ENCODE measurements at regions not wholly inside any gene's neighbourhood (a gene's known extent, or its start where the extent isn't known, plus 50 kb on each side); places are given as distances from the start of the nearest gene placed in this dataset.
"Not testable (repeated sequence)": the region's sequence is repeated elsewhere in the genome, so short reads cannot be mapped to it uniquely, and the experiment has no call there.

DNA sequence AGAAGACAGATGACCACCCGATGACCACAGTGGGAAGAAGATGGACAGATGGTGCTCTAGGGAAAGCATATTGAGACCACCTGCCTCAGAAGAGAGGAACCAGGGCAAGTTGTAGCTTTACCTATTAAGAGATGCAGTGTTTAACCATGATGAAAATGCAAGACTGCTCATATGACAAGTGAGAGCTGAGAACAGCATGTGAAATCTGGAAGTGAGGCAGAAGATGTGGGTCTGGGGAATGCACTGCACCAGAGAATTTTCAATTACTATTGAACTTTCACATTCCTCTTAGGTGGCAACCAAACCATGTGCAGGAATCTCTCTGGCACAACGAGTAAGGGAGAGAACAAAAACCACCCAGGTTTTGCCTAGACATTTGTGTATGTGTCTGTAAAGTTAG lies 184.8 kb upstream of the CRIM1 start:
- Mint-ChIP-seq H3K4me3 (ENCODE audit: unreplicated experiment) (no peak overlapping the region), H3K36me3 (ENCODE audit: low read depth, unreplicated experiment) (no peaks in the 10 kb centered on the region), H3K27me3 (ENCODE audit: unreplicated experiment) (no peaks in the 10 kb centered on the region), H3K9me3 (ENCODE audit: unreplicated experiment) (no peaks in the 10 kb centered on the region), H3K27ac (ENCODE audit: unreplicated experiment) (no peak overlapping the region), H3K4me1 (ENCODE audit: unreplicated experiment) (no peaks in the 10 kb centered on the region)
- TF ChIP-seq, protein P1, sequence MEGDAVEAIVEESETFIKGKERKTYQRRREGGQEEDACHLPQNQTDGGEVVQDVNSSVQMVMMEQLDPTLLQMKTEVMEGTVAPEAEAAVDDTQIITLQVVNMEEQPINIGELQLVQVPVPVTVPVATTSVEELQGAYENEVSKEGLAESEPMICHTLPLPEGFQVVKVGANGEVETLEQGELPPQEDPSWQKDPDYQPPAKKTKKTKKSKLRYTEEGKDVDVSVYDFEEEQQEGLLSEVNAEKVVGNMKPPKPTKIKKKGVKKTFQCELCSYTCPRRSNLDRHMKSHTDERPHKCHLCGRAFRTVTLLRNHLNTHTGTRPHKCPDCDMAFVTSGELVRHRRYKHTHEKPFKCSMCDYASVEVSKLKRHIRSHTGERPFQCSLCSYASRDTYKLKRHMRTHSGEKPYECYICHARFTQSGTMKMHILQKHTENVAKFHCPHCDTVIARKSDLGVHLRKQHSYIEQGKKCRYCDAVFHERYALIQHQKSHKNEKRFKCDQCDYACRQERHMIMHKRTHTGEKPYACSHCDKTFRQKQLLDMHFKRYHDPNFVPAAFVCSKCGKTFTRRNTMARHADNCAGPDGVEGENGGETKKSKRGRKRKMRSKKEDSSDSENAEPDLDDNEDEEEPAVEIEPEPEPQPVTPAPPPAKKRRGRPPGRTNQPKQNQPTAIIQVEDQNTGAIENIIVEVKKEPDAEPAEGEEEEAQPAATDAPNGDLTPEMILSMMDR (IDR thresholded peaks at IDR 0.05; ENCODE audit: unreplicated experiment), result no peak
- no peak for DNase-seq (ENCODE audit: low spot score)

DNA sequence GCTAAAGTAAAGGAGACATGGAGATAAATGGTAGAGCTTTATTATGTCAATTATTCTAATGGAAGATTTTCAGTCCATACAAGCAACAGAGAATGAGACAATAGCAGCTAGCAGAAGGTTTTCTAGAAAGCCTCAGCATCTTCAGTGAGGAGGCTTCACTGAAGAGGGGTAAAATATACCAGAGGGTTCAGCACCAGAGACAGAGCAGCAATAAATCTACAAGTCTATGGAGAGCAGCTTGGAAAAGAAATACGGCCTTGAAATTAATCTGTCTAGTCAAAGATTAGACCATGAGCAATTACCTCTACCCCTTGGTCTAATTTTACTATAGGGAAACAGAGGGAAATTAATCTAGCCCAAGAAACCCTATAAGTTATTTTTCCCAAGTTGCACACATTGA lies 185.7 kb upstream of the CRIM1 start:
- no peaks in the 10 kb centered on the region for H3K27me3 Mint-ChIP-seq (ENCODE audit: unreplicated experiment)
- TF ChIP-seq, protein P1 (IDR thresholded peaks at IDR 0.05; ENCODE audit: unreplicated experiment), result no peak

DNA sequence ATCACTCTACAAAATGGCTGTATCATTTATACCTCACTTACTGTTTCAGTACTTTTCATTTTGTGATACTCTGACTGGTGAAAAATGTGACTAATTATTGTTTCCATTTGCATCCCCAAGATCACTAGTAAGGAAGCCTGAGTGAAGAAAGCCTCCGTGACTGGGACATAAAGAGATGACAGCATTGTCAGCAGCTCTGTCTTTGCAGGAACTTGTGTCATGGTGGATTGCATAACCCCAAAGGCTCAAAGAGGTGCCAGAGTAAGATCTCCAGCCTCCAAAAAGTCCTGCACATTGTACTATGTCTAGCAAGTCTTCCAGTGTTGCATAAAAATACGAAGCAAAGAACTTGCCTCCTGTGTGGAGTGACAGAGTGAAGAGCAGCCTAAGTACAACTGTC lies 187.5 kb upstream of the CRIM1 start:
- no peaks in the 10 kb centered on the region for H3K4me1 Mint-ChIP-seq (ENCODE audit: unreplicated experiment)
- TF ChIP-seq, protein P1 (IDR thresholded peaks at IDR 0.05; ENCODE audit: unreplicated experiment), result no peak
- no peak for DNase-seq (ENCODE audit: low spot score)
- no peak overlapping the region for H3K4me3 Mint-ChIP-seq (ENCODE audit: unreplicated experiment)
- H3K36me3 Mint-ChIP-seq (ENCODE audit: low read depth, unreplicated experiment), result no peaks in the 10 kb centered on the region
- no peaks in the 10 kb centered on the region for H3K9me3 Mint-ChIP-seq (ENCODE audit: unreplicated experiment)
- H3K27ac Mint-ChIP-seq (ENCODE audit: unreplicated experiment), result no peak overlapping the region
- H3K27me3 Mint-ChIP-seq (ENCODE audit: unreplicated experiment), result no peaks in the 10 kb centered on the region

More for the DNA sequence above, 185.7 kb upstream of the CRIM1 start:
- Mint-ChIP-seq H3K27ac (ENCODE audit: unreplicated experiment) (no peak overlapping the region), H3K4me3 (ENCODE audit: unreplicated experiment) (no peak overlapping the region), H3K36me3 (ENCODE audit: low read depth, unreplicated experiment) (no peaks in the 10 kb centered on the region), H3K4me1 (ENCODE audit: unreplicated experiment) (no peaks in the 10 kb centered on the region), H3K9me3 (ENCODE audit: unreplicated experiment) (no peaks in the 10 kb centered on the region)
- DNase-seq (ENCODE audit: low spot score), result no peak

DNA sequence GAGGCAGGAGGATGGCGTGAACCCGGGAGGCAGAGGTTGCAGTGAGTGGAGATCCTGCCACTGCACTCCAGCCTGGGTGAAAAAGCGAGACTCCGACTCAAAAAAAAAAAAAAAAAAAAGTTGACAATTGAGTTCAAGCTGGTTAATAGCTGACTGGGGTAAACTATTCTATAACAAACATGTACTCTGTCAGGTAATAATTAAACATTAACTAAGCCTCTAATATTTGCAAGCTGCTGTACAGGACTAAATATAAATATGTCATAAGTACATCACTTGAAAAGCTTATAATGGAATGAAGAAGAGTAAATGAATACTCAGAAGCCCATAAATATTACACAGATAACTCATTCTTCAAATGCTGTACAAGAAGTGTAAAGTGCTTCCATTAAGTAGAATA lies 190.4 kb upstream of the CRIM1 start:
- Mint-ChIP-seq H3K9me3 (ENCODE audit: unreplicated experiment) (no peaks in the 10 kb centered on the region), H3K27ac (ENCODE audit: unreplicated experiment) (no peak overlapping the region), H3K36me3 (ENCODE audit: low read depth, unreplicated experiment) (no peaks in the 10 kb centered on the region), H3K27me3 (ENCODE audit: unreplicated experiment) (no peaks in the 10 kb centered on the region), H3K4me1 (ENCODE audit: unreplicated experiment) (no peaks in the 10 kb centered on the region), H3K4me3 (ENCODE audit: unreplicated experiment) (no peak overlapping the region)
- TF ChIP-seq, protein P1 (IDR thresholded peaks at IDR 0.05; ENCODE audit: unreplicated experiment), result no peak
- no peak for DNase-seq (ENCODE audit: low spot score)

DNA sequence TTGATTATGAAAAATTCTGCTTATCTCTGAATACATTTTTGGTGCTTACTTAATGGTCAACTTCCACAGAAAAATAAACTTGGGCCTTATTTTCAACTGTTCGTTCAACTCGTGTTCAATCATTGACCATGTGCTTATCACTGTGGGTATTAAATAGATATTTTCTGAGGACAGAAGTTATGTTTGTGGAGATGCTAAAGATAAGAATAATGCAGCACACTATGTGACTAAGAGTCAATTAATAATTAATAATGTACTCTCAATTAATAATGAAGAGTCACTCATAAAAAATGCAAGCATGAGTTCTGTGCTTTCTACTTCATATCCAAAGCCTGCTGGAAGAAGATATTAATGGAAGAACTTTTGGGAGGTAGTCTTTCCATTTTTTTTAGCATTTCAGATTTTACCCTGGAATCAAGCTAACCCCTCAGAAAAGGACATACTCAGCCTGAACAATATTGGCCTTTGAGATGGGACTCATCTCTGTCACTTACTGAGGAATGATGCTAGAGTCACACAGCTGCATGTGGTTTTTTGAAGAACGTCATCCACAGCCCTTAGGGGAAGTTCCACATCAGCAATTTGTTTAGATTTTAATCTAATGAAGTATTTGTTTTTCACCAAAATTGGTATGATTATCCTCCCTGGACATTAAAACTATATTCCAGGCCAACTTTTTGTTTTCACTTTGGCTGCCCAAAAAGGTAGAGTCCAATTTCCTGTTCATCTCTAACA lies 191.9 kb upstream of the CRIM1 start:
- Mint-ChIP-seq H3K36me3 (ENCODE audit: low read depth, unreplicated experiment) (no peaks in the 10 kb centered on the region), H3K9me3 (ENCODE audit: unreplicated experiment) (no peaks in the 10 kb centered on the region), H3K4me1 (ENCODE audit: unreplicated experiment) (no peaks in the 10 kb centered on the region)

DNA sequence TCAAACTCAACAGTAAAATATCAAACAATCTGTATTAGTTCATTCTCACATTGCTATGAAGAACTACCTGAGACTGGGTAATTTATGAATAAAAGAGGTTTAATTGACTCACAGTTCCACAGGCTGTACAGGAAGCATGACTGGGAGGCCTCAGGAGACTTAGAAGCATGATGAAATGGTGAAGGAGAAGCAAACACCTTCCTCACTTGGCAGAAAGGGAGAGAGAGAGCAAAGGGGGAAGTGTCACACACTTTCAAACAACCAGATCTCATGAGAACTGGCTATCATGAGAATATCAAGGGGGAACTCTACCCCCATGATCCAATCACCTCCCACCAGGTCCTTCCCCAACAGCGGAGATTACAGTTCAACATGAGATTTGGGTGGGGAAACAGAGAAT lies 198.5 kb upstream of the CRIM1 start:
- H3K27ac Mint-ChIP-seq (ENCODE audit: unreplicated experiment); H3K36me3 Mint-ChIP-seq (ENCODE audit: low read depth, unreplicated experiment); H3K9me3 Mint-ChIP-seq (ENCODE audit: unreplicated experiment); DNase-seq (ENCODE audit: low spot score); H3K4me1 Mint-ChIP-seq (ENCODE audit: unreplicated experiment); H3K4me3 Mint-ChIP-seq (ENCODE audit: unreplicated experiment); H3K27me3 Mint-ChIP-seq (ENCODE audit: unreplicated experiment): not testable (repeated sequence)

More for the DNA sequence above, 191.9 kb upstream of the CRIM1 start:
- TF ChIP-seq, protein P1 (IDR thresholded peaks at IDR 0.05; ENCODE audit: unreplicated experiment), result no peak
- H3K27me3 Mint-ChIP-seq (ENCODE audit: unreplicated experiment), result no peaks in the 10 kb centered on the region
- H3K27ac Mint-ChIP-seq (ENCODE audit: unreplicated experiment), result no peak overlapping the region
- H3K4me3 Mint-ChIP-seq (ENCODE audit: unreplicated experiment), result no peak overlapping the region
- no peak for DNase-seq (ENCODE audit: low spot score)
